ENCODE measurements at regions not wholly inside any gene's neighbourhood (a gene's known extent, or its start where the extent isn't known, plus 50 kb on each side); places are given as distances from the start of the nearest gene placed in this dataset.

DNA sequence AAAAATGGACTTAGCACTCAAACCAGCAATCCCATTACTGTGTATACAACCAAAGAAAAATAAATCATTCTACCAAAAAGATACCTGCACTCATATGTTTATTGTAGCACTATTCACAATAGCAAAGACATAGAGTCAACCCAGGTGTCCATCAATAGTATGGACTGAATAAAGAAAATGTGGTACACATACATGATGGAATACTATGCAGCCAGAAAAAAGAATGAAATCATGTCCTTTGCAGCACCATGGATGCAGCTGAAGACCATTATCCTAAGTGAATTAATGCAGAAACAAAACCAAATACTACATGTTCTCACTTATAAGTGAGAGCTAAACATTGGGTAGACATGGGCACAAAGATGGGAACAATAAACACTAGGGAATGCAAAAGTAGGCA lies 236.8 kb upstream of the POU5F2 start:
- TF ChIP-seq, protein P1, sequence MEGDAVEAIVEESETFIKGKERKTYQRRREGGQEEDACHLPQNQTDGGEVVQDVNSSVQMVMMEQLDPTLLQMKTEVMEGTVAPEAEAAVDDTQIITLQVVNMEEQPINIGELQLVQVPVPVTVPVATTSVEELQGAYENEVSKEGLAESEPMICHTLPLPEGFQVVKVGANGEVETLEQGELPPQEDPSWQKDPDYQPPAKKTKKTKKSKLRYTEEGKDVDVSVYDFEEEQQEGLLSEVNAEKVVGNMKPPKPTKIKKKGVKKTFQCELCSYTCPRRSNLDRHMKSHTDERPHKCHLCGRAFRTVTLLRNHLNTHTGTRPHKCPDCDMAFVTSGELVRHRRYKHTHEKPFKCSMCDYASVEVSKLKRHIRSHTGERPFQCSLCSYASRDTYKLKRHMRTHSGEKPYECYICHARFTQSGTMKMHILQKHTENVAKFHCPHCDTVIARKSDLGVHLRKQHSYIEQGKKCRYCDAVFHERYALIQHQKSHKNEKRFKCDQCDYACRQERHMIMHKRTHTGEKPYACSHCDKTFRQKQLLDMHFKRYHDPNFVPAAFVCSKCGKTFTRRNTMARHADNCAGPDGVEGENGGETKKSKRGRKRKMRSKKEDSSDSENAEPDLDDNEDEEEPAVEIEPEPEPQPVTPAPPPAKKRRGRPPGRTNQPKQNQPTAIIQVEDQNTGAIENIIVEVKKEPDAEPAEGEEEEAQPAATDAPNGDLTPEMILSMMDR (conservative IDR thresholded peaks at IDR 0.05; ENCODE audit: low read depth, low read length), result no peak
- TF ChIP-seq POLR2A (IDR thresholded peaks at IDR 0.05; ENCODE audit: low read depth, low read length) (no peak), MXI1 (IDR thresholded peaks at IDR 0.05; ENCODE audit: borderline replicate concordance, low read depth, low read length) (no peak), RAD21 (IDR thresholded peaks at IDR 0.05; ENCODE audit: low read length) (no peak), SMC3 (IDR thresholded peaks at IDR 0.05; ENCODE audit: low read depth, low read length) (no peak), RFX5 (IDR thresholded peaks at IDR 0.05; ENCODE audit: low read depth, low read length) (no peak), BHLHE40 (IDR thresholded peaks at IDR 0.05; ENCODE audit: low read depth, low read length) (no peak), CHD1 (IDR thresholded peaks at IDR 0.05; ENCODE audit: low read depth, low read length) (no peak), MAFK (IDR thresholded peaks at IDR 0.05; ENCODE audit: low read depth, low read length) (no peak), CEBPB (IDR thresholded peaks at IDR 0.05; ENCODE audit: low read depth, low read length) (no peak), FOS (IDR thresholded peaks at IDR 0.05; ENCODE audit: low read depth, low read length) (no peak)
- TF ChIP-seq, protein P2, sequence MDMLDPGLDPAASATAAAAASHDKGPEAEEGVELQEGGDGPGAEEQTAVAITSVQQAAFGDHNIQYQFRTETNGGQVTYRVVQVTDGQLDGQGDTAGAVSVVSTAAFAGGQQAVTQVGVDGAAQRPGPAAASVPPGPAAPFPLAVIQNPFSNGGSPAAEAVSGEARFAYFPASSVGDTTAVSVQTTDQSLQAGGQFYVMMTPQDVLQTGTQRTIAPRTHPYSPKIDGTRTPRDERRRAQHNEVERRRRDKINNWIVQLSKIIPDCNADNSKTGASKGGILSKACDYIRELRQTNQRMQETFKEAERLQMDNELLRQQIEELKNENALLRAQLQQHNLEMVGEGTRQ (IDR thresholded peaks at IDR 0.05; ENCODE audit: low read depth, low read length), result no peak
- TF ChIP-seq, protein P3, sequence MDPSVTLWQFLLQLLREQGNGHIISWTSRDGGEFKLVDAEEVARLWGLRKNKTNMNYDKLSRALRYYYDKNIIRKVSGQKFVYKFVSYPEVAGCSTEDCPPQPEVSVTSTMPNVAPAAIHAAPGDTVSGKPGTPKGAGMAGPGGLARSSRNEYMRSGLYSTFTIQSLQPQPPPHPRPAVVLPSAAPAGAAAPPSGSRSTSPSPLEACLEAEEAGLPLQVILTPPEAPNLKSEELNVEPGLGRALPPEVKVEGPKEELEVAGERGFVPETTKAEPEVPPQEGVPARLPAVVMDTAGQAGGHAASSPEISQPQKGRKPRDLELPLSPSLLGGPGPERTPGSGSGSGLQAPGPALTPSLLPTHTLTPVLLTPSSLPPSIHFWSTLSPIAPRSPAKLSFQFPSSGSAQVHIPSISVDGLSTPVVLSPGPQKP (IDR thresholded peaks at IDR 0.05; ENCODE audit: borderline replicate concordance, low read depth, low read length), result no peak
